Nephron (organoid): ENCODE measurements at regions not wholly inside any gene's neighbourhood (a gene's known extent, or its start where the extent isn't known, plus 50 kb on each side); places are given as distances from the start of the nearest gene placed in this dataset.

Experiments used
- H3K27ac Mint-ChIP-seq, 3 experiments: 2 replicates each; pipeline ENCODE4 v1.8.0; 2020; ENCODE audit warnings: mixed read lengths in 3 of 3, mild to moderate bottlenecking in 2 of 3, moderate library complexity in 1 of 3
- H3K27me3 Mint-ChIP-seq: 2 replicates; pipeline ENCODE4 v1.8.0; 2021; ENCODE audit warnings: low read depth, mild to moderate bottlenecking, moderate library complexity, mixed read lengths
- H3K36me3 Mint-ChIP-seq: 2 replicates; pipeline ENCODE4 v1.8.0; 2020; ENCODE audit warnings: low read depth, mixed read lengths
- H3K4me1 Mint-ChIP-seq: 2 replicates; pipeline ENCODE4 v1.8.0; 2020; ENCODE audit warnings: mixed read lengths
- H3K4me3 Mint-ChIP-seq, 3 experiments: 2 replicates each; pipeline ENCODE4 v1.8.0; 2020; ENCODE audit warnings: mild to moderate bottlenecking in 3 of 3, mixed read lengths in 3 of 3, moderate library complexity in 2 of 3
- H3K9me3 Mint-ChIP-seq: 2 replicates; pipeline ENCODE4 v1.8.0; 2020; ENCODE audit warnings: mixed read lengths
- TF ChIP-seq, protein P1 (sequence below), 3 experiments: fragments of 200-600 bp; sonication (generic); IDR thresholded peaks; one replicate each; pipeline ENCODE4 v1.5.0; 2021; ENCODE audit warnings: antibody characterized with exemption in 3 of 3; ENCODE audit not compliant: unreplicated experiment in 3 of 3

DNA sequence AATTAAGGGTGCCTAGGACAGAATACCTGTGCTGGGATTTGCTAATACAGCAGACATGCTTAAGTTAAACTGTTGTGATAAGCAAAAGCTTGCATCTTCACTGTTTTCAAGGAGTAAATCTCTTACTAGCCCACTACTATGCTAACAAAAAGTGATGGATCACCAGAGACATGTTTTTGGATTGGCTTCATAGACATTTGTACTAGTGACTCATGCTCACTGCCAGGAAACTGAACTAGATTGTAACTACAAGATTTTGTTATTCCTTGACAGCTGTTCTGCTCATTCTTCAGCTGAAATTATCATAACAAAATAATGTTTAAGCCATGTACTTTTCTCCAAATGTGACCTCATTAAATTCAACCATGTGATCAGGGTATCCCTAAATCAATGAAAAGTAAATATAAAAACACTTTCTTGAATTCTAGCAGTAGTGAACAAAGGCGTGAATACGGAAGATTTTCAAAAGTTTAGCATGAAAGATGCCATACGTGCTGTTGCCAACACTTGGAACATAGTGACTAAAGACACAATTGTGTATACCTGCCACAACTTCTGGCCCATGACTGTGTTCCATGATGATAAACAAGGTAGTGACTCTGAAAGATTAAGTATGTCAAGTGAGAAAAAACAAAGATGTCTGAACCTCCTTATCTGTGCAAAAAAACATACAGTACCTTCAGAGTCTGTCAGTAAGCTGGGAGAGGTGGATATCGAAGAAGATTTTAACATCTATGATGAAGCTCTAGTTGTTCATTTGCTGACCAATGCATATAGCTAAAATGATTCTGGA, 154.0 kb downstream of the BTC start:
- Mint-ChIP-seq H3K27me3 (no peaks in the 10 kb centered on the region), H3K9me3 (peaks cover 3% of the 10 kb centered on the region), H3K36me3 (no peaks in the 10 kb centered on the region), H3K4me1 (peaks cover 15% of the 10 kb centered on the region), H3K4me3 (no peak overlapping the region), H3K27ac (peak overlapping the region; percentile 54 to 80 (median 59))
- TF ChIP-seq, protein P1, sequence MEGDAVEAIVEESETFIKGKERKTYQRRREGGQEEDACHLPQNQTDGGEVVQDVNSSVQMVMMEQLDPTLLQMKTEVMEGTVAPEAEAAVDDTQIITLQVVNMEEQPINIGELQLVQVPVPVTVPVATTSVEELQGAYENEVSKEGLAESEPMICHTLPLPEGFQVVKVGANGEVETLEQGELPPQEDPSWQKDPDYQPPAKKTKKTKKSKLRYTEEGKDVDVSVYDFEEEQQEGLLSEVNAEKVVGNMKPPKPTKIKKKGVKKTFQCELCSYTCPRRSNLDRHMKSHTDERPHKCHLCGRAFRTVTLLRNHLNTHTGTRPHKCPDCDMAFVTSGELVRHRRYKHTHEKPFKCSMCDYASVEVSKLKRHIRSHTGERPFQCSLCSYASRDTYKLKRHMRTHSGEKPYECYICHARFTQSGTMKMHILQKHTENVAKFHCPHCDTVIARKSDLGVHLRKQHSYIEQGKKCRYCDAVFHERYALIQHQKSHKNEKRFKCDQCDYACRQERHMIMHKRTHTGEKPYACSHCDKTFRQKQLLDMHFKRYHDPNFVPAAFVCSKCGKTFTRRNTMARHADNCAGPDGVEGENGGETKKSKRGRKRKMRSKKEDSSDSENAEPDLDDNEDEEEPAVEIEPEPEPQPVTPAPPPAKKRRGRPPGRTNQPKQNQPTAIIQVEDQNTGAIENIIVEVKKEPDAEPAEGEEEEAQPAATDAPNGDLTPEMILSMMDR (IDR thresholded peaks at IDR 0.05; ENCODE audit: unreplicated experiment in 3 of 3), result no peak

DNA sequence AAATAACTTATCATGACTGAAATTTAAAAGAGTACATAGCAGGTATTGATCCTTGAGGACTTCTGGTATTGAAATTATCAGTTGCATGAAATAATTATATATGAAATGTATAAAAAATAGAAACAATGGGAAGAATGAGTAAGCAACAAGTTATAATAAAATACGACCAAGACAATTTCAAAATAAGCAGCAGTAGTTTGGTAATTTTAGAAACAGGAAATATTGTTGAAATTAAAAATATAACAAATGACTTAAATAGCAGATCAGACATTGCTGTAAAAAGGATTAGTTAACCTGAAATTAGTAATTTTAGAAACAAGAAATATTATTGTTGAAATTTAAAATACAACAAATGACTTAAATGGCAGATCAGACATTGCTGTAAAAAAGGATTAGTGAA, 152.3 kb downstream of the BTC start:
- Mint-ChIP-seq H3K4me1 (peaks cover 15% of the 10 kb centered on the region), H3K27ac (no peak overlapping the region), H3K9me3 (peaks cover 3% of the 10 kb centered on the region), H3K4me3 (no peak overlapping the region), H3K27me3 (no peaks in the 10 kb centered on the region), H3K36me3 (no peaks in the 10 kb centered on the region)
- TF ChIP-seq, protein P1 (IDR thresholded peaks at IDR 0.05; ENCODE audit: unreplicated experiment in 3 of 3), result no peak

DNA sequence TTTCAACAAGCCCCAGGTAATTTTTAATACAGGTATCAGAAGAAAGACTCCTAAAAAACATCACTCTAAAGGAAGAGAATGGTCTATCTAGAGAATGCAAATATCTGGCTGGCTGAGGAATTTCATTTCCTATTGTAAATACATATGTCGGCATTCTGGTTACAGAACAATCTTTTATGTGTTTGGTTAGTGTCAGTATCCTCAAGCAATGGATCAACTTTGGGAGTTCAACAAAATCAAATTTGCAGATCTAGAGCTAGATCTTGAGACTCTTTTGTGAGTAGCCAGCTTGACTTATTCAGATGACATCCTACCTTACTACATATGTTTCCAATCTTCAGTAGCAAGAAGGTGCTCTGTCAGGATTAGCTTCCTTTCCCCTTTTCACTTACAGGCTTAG, 145.1 kb downstream of the BTC start:
- Mint-ChIP-seq H3K36me3 (no peaks in the 10 kb centered on the region), H3K9me3 (no peaks in the 10 kb centered on the region), H3K4me1 (no peaks in the 10 kb centered on the region), H3K4me3 (no peak overlapping the region), H3K27me3 (no peaks in the 10 kb centered on the region), H3K27ac (no peak overlapping the region)
- TF ChIP-seq, protein P1 (IDR thresholded peaks at IDR 0.05; ENCODE audit: unreplicated experiment in 3 of 3), result no peak

DNA sequence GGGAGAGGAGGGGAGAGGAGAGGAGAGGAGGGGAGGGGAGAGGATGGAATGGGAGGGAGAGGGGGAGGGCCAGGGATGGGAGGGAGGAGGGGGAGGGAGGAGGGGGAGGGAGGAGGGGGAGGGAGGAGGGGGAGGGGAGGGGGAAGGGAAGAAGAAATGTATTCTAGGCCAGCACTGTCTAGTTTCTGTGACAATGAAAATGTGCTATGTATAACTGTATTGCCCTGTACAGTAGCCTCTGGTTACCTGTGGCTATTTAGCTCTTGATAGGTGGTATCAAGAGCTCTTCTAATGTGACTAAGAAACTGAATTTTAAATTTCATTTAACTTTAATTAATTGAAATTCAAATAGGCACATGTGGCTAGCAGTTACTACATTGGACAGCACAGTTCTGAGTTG, 143.1 kb downstream of the BTC start:
- TF ChIP-seq, protein P1 (IDR thresholded peaks at IDR 0.05; ENCODE audit: unreplicated experiment in 3 of 3), result no peak
- no peaks in the 10 kb centered on the region for H3K4me1 Mint-ChIP-seq
- no peak overlapping the region for H3K4me3 Mint-ChIP-seq
- H3K27ac Mint-ChIP-seq, result no peak overlapping the region
- H3K9me3 Mint-ChIP-seq, result no peaks in the 10 kb centered on the region
- H3K27me3 Mint-ChIP-seq, result no peaks in the 10 kb centered on the region
- no peaks in the 10 kb centered on the region for H3K36me3 Mint-ChIP-seq

DNA sequence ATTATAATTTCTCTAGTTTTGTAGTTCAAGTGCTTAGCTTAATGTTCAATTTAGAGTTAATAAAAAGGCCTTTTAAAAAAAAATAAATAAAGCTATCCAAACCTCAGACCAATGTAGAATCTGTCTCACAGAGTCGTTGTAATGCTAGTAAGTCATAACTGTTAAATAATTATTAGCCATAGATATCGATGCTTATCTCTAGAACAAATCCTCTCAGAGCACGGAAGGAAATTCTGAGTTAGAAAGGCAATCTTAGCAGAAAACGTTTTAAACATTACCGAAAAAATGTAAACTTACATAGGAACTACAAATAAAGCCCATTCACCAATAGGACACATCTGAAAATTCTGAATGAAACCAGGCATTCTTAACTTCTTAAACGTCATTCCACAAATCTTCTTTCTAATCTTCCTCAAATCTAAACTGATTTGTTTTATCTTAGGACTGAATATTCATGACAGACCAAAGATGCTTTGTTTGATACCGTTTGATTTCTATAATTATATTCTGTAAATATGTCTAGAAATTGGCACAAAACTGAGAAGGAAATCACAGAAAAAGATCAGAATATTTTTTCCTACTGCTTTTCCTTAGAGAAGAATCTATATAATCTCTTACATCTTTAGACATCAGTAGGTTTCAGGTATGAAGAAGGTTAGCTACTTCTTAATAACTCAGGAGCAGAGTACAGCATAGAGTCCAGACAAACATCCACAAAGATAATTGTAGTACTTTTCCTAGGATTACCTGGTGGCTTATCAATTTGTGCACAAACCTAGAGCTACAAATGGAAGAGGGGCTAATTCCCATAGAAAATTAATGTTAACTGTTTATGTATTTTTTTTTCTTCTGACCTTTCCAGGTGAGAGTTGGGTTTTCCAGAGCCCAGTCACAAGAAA, 140.7 kb downstream of the BTC start:
- H3K4me1 Mint-ChIP-seq, result no peaks in the 10 kb centered on the region
- no peak overlapping the region for H3K27ac Mint-ChIP-seq
- no peaks in the 10 kb centered on the region for H3K9me3 Mint-ChIP-seq
- no peaks in the 10 kb centered on the region for H3K36me3 Mint-ChIP-seq
- H3K27me3 Mint-ChIP-seq, result no peaks in the 10 kb centered on the region
- H3K4me3 Mint-ChIP-seq, result no peak overlapping the region
- TF ChIP-seq, protein P1 (IDR thresholded peaks at IDR 0.05; ENCODE audit: unreplicated experiment in 3 of 3), result no peak
